ENCODE measurements at regions not wholly inside any gene's neighbourhood (a gene's known extent, or its start where the extent isn't known, plus 50 kb on each side); places are given as distances from the start of the nearest gene placed in this dataset.

GRCh38 chr12:131494741-131495524, 216.0 kb upstream of the SFSWAP start:
- TF ChIP-seq CTCF (IDR thresholded peaks at IDR 0.05) = no peak
- TF ChIP-seq POLR2A (IDR thresholded peaks at IDR 0.05) = no peak
